ENCODE measurements at regions not wholly inside any gene's neighbourhood (a gene's known extent, or its start where the extent isn't known, plus 50 kb on each side); places are given as distances from the start of the nearest gene placed in this dataset.

DNA sequence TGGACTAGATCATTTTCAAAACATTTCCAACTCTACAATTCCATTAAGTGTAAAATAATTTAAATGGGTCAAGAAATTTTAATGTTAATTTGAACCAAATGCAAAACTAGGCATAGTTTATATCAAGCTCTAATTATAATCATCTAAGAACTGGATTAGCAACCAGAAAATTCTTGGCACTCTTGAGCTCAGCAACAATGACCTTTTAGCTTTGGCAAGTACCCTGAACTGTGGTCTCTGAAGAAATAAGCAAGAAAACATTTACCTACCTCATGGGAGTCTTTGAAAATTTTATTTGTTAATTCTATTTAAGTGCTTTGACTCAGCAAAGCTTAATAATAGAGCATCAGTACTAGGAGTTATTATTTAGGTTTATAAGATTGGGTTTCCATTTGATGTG is 313.2 kb downstream of the SATB2 start:
- TF ChIP-seq, protein P1, sequence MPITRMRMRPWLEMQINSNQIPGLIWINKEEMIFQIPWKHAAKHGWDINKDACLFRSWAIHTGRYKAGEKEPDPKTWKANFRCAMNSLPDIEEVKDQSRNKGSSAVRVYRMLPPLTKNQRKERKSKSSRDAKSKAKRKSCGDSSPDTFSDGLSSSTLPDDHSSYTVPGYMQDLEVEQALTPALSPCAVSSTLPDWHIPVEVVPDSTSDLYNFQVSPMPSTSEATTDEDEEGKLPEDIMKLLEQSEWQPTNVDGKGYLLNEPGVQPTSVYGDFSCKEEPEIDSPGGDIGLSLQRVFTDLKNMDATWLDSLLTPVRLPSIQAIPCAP (CRISPR knock-in tag; IDR thresholded peaks at IDR 0.05; ENCODE audit: borderline replicate concordance), result no peak
- TF ChIP-seq, protein P2, sequence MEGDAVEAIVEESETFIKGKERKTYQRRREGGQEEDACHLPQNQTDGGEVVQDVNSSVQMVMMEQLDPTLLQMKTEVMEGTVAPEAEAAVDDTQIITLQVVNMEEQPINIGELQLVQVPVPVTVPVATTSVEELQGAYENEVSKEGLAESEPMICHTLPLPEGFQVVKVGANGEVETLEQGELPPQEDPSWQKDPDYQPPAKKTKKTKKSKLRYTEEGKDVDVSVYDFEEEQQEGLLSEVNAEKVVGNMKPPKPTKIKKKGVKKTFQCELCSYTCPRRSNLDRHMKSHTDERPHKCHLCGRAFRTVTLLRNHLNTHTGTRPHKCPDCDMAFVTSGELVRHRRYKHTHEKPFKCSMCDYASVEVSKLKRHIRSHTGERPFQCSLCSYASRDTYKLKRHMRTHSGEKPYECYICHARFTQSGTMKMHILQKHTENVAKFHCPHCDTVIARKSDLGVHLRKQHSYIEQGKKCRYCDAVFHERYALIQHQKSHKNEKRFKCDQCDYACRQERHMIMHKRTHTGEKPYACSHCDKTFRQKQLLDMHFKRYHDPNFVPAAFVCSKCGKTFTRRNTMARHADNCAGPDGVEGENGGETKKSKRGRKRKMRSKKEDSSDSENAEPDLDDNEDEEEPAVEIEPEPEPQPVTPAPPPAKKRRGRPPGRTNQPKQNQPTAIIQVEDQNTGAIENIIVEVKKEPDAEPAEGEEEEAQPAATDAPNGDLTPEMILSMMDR (IDR thresholded peaks at IDR 0.05 in 2 of 3, conservative IDR thresholded peaks at IDR 0.05 in 1 of 3; ENCODE audit: insufficient read depth in 2 of 3, low read depth in 1 of 3, low read length in 3 of 3), result no peak
- TF ChIP-seq EGR1 (conservative IDR thresholded peaks at IDR 0.05) (no peak), ZNF165 (CRISPR knock-in tag; IDR thresholded peaks at IDR 0.05; ENCODE audit: borderline replicate concordance) (no peak), HDGF (IDR thresholded peaks at IDR 0.05) (no peak), POLR2AphosphoS5 (IDR thresholded peaks at IDR 0.05; ENCODE audit: control insufficient read depth, insufficient read depth, low read depth, low read length) (no peak), BHLHE40 (IDR thresholded peaks at IDR 0.05; ENCODE audit: low read length) (no peak), ZNF780A (CRISPR knock-in tag; IDR thresholded peaks at IDR 0.05) (no peak), SRSF3 (IDR thresholded peaks at IDR 0.05; ENCODE audit: insufficient read depth, low read length) (no peak), POLR2A (conservative IDR thresholded peaks at IDR 0.05) (no peak), CC2D1A (IDR thresholded peaks at IDR 0.05) (no peak), U2AF2 (optimal IDR thresholded peaks at IDR 0.05; ENCODE audit: low read depth, low read length) (no peak)
- TF ChIP-seq, protein P3, sequence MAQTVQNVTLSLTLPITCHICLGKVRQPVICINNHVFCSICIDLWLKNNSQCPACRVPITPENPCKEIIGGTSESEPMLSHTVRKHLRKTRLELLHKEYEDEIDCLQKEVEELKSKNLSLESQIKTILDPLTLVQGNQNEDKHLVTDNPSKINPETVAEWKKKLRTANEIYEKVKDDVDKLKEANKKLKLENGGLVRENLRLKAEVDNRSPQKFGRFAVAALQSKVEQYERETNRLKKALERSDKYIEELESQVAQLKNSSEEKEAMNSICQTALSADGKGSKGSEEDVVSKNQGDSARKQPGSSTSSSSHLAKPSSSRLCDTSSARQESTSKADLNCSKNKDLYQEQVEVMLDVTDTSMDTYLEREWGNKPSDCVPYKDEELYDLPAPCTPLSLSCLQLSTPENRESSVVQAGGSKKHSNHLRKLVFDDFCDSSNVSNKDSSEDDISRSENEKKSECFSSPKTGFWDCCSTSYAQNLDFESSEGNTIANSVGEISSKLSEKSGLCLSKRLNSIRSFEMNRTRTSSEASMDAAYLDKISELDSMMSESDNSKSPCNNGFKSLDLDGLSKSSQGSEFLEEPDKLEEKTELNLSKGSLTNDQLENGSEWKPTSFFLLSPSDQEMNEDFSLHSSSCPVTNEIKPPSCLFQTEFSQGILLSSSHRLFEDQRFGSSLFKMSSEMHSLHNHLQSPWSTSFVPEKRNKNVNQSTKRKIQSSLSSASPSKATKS (CRISPR knock-in tag; IDR thresholded peaks at IDR 0.05), result no peak
